Stimulated activated naive CD4-positive, alpha-beta T cell treated with Interleukin-2 at 50 U/mL for 16 hours (primary cell): ENCODE measurements at regions not wholly inside any gene's neighbourhood (a gene's known extent, or its start where the extent isn't known, plus 50 kb on each side); places are given as distances from the start of the nearest gene placed in this dataset.
"Not testable (repeated sequence)": the region's sequence is repeated elsewhere in the genome, so short reads cannot be mapped to it uniquely, and the experiment has no call there.

Experiments
- DNase-seq: peaks from one replicate; lab custom pipeline; 2025; lab: John Stamatoyannopoulos, UW

- no peak for DNase-seq
Measured at GRCh38 chr13:89034015-89034414, 1362.8 kb downstream of the SLITRK5 start.

DNA sequence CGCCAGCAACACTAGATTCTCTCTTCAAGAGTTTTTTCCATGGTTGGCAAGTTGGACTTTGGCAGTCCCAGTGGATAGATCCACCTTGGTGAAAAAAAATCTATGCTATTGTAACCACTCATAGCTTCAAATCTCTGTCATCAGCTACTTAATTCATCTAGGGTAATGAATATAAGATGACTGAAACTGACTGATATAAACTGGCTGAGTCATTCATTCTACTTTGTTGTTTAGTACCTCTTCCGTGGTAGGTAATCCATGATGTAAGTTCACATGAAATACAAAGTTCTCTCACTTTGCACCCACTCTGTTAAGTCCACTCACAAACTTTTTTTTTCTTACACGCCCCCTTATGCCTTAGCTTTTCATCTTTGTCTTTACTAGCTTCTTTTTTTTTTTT lies 1381.5 kb downstream of the SLITRK5 start:
- no peak for DNase-seq

- no peak for DNase-seq
Measured at GRCh38 chr13:89053418-89053817, 1382.2 kb downstream of the SLITRK5 start.

DNA sequence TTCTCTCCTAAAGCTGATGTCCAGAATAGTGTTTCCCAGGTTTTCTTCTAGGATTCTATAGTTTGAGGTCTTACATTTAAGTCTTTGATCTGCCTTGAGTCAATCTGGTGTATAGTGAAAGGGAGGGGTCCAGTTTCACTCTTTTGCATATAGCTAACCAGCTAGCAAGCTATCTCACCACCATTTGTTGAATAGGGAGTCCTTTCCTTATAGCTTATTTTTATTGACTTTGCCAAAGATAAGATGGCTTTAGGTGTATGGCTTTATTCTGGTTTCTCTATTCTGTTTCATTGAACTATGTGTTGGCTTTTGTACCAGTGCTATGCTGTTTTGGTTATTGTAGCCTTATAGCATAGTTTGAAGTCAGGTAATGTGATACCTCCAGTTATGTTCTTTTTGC lies 1386.1 kb downstream of the SLITRK5 start:
- DNase-seq: no peak

GRCh38 chr13:89057862-89058261 lies 1386.7 kb downstream of the SLITRK5 start:
- DNase-seq: no peak

GRCh38 chr13:89061821-89062220 lies 1390.7 kb downstream of the SLITRK5 start:
- no peak for DNase-seq

DNA sequence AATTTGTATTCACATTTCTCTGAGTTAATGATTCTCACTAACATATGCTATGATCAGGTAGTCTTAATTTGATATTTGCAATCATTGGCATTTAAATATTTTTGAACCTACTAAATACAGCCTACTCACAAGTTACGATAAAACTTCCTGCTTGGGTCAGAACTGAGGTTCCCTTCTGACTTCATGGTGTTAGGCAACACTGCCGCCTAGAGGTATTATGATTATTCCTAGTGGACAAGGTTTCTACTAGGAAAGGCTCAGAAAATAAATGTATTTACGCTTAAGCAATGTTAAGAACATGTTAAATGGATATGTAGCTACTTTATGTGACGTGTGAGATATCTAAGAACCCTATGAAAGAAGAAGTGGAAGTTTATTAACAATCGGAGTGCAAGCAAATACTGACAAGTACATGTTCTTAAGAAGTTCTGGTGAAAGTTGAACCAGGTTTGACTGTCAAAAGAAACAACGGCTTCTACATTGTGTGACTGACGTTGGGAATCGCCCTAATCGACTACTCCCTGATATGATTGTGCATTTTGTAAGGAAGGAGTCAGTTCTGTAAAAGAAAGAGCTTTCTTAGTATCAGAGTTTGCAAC lies 1395.8 kb downstream of the SLITRK5 start:
- no peak for DNase-seq

DNA sequence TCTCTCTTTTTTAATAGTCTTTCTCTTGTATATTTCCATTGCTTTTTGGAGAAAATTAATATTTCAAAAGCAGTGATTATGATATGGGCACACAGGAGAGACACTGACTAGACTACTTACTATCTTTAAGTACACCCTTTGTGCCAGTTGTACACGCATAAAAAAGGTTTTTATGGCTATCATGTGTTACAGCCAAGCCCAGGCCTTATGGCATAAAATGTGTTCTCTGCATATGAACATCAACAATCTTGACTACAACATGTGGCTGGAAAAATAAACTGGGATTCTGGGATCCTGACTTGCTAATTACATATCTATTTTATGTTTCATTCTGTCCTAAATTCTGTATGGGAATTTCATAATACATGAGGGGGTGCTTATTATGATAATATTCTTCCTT lies 1401.8 kb downstream of the SLITRK5 start:
- DNase-seq: no peak

DNA sequence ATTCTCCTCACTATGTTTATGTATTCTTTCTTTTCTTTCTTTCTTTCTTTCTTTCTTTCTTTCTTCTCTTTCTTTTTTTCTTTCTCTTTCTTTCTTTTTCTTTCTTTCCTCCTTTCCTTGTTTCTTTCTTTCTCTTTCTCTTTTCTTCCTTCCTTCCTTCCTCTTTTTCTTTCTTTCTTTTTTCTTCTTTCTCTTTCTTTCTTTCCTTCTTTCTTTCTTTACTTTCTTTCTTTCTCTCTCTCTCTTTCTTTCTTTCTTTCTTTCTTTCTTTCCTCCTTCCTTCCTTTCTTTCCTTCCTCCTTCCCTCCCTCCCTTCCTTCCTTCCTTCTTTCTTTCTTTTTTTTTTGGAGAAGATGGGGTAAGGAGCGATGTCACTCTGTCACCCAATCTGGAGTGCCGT lies 1405.5 kb downstream of the SLITRK5 start:
- DNase-seq: no peak

GRCh38 chr13:89082623-89083022 lies 1411.5 kb downstream of the SLITRK5 start:
- DNase-seq: no peak

DNA sequence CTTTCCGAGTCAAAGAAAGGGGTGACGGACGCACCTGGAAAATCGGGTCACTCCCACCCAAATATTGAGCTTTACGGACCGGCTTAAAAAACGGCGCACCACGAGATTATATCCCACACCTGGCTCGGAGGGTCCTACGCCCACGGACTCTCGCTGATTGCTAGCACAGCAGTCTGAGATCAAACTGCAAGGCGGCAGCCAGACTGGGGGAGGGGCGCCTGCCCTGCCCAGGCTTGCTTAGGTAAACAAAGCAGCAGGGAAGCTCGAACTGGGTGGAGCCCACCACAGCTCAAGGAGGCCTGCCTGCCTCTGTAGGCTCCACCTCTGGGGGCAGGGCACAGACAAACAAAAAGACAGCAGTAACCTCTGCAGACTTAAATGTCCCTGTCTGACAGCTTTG lies 1416.9 kb downstream of the SLITRK5 start:
- not testable (repeated sequence) for DNase-seq

DNA sequence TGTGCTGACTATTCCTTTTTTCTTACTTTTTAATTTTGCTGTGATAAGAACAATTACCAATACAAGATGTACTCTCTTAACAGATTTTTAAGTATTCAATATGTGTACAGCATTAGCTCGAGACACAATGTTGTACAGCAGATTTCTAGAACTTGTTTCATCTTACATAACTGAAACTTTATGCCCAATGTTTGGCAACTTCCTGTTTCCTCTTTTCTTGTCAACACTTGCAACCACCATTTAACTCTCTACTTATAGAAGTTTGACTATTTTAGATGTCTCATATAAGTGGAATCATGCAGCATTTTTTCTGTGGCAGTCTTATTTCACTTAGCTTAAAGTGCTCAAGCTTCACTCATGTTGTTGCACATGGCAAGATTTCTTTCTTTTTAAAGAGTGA lies 1426.8 kb downstream of the SLITRK5 start:
- no peak for DNase-seq

DNA sequence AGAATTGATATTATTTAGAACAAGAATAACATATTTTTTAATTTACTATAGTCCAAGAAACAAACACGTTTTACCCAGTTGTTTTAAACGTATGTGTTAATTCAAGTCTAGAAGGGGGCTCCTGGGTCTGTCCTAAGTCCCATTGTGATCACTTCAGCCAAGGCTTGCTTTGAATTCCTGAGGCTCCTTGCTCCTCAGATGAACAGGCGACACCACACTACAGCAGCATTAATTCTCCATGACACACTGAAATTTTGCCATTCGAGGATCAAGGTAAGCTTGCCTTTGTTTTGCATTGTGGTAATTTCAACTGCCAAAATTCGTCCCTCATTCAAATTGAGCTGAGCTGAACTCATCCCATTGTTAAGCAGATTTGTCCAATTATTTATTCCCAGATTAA lies 1442.6 kb downstream of the SLITRK5 start:
- DNase-seq: no peak

- no peak for DNase-seq
Measured at GRCh38 chr13:89115307-89115706, 1444.1 kb downstream of the SLITRK5 start.

DNA sequence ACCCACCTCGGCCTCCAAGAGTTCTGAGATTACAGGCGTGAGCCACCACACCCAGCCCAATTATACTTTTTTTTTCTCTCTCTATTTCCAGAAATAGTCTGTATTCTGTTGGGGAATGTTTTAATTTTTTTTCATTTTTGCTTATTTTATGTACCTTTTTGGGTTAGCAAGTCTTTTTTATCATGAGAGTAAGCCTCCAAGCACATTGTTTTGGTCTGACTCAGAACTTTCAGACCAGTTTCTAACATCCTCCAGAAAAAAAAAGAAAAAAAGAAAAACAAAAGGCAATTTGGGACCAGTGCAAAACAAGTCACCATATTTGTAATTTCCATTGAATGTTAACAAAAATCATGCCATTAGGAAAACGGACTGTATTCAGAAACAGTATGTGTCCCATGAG lies 1465.5 kb downstream of the SLITRK5 start:
- DNase-seq: no peak

DNA sequence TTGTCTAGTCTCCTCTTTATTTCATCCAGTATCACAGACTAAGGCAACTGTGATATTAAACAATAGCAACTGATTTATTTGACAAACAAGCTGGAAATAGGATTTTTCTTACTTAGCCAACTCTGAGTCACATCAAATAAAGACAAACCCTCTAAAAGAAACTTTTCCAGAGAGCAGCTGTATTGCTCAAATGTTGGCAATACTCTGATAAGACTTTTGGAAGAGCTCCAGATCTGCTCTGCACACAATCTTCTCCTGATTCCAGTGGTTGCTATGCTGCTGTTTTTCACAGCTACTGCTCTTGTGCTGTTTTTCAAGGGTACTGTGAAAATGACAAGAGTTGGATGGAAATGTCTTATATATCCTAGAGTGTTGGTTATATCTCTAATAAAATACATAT lies 1479.2 kb downstream of the SLITRK5 start:
- DNase-seq: no peak

DNA sequence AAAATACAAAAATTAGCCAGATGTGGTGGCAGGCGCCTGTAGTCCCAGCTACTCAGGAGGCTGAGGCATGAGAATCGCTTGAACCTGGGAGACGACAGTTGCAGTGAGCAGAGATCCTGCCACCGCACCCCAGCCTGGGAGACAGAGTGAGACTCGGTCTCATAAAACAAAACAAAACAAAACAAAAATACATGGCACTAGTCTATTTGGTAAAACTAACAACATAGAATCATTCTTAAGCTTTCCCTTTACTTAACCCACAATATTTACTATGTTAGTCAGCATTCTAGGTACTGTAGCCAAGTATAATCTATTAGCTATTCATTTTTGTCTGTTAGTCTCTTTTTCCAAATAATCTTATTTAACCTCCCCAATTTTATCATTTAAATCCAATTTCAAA lies 1482.8 kb downstream of the SLITRK5 start:
- no peak for DNase-seq

DNA sequence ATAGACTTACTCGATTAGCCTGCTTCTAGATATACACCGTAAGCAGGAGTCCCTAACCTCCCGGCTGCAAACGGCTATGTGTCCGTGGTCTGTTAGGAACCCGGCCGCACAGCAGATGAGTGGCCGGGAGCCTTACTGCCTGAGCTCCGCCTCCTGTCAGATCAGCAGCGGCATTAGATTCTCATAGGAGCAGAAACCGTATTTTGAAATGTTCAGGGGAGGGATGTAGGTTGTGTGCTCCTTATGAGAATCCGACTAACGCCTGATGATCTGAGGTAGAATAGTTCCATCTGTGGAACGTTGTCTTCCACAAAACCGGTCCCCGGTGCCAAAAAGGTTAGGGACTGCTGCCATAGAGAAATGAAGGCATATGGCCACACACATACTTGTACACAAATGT lies 1491.9 kb downstream of the SLITRK5 start:
- DNase-seq: no peak

DNA sequence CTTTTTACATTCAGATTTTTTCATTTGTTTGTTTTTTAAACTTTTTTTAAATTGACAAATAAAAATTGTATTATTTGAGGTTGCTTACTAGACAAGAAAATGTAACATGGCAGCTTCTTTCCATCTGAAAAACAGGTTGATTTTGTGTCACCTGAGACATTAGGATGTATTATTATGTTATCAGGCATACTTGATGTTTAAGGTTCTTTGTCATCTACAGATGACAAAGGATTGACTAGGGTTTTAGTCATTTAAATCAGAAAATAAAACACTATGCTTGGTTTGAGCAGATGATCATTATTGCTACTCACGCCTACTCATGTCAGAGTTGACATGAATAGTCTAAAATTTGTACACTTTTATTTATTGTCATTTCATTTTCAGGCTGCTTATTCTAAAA lies 1494.5 kb downstream of the SLITRK5 start:
- DNase-seq: no peak

DNA sequence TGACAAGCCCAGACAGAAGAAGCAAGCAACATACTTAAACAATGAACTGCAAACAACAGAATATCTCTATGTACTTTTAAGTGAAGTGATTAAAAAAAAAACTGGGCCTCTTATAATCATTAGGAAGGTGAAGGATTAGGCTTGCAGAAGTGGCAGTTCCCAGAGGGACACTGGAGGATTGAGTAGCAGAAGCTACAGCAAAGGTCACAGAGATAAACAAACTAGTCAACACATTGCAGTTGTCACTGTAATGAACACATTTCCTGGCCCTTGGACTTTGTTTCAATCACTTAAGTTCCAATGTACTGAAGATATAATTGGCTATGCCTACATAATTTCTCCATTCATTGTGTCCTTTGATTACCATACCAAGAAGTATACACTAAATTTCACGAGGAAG lies 1498.8 kb downstream of the SLITRK5 start:
- no peak for DNase-seq

DNA sequence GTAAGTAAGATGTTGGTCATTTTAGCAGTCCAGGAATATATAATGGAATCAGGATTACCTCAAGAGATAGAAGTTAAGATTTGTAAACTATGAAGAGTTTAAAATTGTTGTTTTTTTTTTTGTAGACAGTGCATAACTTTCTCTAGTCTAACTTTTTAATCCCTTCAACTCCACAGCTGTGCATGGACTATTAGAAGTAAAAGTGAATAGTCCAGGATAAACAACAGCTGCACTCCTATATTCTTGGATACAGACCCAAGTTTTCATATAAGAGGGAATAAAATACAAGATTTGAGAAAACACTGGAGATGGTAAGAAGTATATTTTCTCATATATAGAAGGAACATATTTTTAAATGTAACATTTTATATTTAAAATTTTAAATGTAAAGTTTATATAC lies 1509.9 kb downstream of the SLITRK5 start:
- no peak for DNase-seq

DNA sequence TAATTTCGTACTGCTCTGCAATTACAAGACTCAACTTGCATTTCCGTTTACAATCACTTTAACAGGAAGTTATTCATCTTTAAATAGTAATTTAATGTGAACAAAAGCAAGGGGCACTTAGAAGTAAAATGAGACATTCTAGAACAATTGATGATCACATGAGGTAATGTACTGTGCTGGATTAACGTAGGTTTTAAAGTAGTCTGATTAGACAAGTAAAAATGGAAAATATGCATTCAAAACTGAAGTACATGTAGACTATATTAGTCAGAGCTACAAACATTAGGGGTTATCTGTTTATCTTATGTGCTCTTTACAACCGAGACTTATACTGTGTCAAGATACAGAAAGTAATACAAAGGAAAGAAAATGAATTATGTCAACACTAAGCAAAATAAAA lies 1528.0 kb downstream of the SLITRK5 start:
- no peak for DNase-seq

DNA sequence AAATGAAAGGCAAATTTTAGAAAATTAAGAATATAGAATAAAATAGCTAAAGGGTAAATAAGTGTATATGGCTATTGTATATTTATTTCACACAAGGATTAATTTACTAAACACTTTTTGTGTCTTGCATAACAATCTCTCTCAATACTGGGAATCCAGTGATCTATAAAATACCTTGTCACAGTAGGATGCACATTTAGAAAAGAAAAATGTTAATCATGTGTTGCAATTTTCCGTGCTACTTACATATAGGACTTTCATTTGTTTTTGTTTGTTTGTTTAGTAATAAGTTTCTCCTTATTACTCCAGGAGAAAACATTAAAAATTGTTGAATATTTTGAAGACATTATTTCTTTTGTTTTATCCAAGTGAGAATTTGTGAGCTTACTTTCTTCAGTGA lies 1533.3 kb downstream of the SLITRK5 start:
- DNase-seq: no peak

DNA sequence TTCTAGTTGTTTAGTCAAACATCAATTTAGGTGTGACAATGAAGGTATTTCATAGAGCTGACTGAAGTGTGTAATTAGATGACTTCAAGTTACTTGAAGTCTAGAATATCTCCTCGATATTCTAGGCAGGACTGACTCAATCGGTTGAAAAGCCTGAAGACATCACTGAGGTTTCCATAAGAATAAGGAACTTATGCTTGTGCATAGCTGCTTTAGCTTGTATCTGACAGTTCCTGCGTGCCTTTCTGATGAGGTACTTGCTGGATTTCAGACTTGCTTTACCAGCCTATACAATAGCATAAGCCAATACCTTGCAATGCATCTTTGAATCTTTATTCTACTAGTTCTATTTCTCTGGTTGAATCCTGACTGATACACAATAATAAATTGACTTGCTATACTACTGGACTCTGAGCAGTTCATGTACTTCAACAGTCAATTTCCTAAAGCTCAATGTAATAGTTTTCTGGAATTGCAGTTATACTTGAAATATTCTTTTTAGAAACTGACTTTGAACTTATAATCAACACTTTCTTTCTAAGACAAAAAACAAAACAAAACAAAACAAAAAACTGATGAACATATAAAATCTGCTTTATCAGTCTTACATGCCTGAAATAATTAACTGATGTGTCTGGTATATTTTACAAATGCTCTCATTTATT lies 1534.8 kb downstream of the SLITRK5 start:
- DNase-seq: no peak
